DOHH2 (cell line): ENCODE measurements at regions not wholly inside any gene's neighbourhood (a gene's known extent, or its start where the extent isn't known, plus 50 kb on each side); places are given as distances from the start of the nearest gene placed in this dataset.

Experiments
- EZH2phosphoT487 ChIP-seq: fragments of 200-600 bp; sonication (generic); IDR thresholded peaks from 2 replicates; pipeline ENCODE4 v1.6.1; 2017; ENCODE audit warnings: borderline replicate concordance, mild to moderate bottlenecking, antibody characterized with exemption, low read length, moderate library complexity, mixed read lengths
- TF ChIP-seq, protein P1 (sequence below): fragments of 200-600 bp; sonication (generic); IDR thresholded peaks from one replicate; pipeline ENCODE4 v1.5.1; 2014; ENCODE audit warnings: antibody characterized with exemption, mild to moderate bottlenecking, low read depth, low read length; ENCODE audit not compliant: poor library complexity, severe bottlenecking

DNA sequence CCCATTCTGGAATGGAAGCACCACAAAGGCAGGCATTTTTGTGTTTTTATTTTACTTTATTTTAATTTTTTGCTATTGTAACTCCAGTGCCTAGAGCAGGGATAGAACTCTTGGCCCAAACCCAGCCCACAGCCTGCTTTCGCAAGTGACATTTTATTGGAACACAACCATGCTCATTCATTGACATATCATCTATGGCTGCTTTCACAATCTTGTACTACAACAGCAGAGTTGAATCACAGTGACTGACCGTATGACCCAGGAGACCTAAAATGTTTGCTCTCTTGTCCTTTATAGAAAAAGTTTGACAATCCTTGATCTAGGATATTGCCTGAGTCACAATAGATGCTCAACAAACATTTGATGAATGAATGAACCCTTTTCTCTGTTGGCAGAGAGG lies 83.9 kb upstream of the ATP1A1 start:
- TF ChIP-seq, protein P1, sequence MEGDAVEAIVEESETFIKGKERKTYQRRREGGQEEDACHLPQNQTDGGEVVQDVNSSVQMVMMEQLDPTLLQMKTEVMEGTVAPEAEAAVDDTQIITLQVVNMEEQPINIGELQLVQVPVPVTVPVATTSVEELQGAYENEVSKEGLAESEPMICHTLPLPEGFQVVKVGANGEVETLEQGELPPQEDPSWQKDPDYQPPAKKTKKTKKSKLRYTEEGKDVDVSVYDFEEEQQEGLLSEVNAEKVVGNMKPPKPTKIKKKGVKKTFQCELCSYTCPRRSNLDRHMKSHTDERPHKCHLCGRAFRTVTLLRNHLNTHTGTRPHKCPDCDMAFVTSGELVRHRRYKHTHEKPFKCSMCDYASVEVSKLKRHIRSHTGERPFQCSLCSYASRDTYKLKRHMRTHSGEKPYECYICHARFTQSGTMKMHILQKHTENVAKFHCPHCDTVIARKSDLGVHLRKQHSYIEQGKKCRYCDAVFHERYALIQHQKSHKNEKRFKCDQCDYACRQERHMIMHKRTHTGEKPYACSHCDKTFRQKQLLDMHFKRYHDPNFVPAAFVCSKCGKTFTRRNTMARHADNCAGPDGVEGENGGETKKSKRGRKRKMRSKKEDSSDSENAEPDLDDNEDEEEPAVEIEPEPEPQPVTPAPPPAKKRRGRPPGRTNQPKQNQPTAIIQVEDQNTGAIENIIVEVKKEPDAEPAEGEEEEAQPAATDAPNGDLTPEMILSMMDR, result no peak
- no peak for TF ChIP-seq EZH2phosphoT487
